ENCODE measurements at regions not wholly inside any gene's neighbourhood (a gene's known extent, or its start where the extent isn't known, plus 50 kb on each side); places are given as distances from the start of the nearest gene placed in this dataset.

DNA sequence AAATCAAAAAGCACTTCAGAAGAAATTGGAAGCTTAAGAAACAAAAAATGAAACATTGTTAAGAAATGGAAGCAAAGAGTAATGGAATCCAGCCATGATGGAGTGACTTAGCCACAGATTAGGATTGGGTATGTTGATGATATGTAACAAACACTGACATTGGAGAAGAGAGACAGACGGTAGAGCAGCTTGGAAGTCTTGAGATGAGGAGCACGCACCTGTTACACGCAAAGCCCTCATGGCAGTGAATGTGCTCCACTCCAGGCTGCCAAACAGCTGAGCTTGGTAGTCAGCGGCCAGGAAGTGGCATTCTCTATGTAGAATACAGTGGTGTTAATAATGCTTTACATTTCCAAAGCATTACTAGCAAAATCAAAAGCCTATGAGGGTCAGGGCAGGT lies 56.9 kb upstream of the GPRIN3 start:
- WGBS = 92% methylated on average over 4 of the region's 4 CpGs
- Histone ChIP-seq H3K4me1 (ENCODE audit: insufficient read depth) (no peaks in the 10 kb centered on the region), H3K27ac (ENCODE audit: low read depth) (no peak overlapping the region), H3K36me3 (ENCODE audit: insufficient read depth) (no peaks in the 10 kb centered on the region), H3K4me3 (ENCODE audit: low read depth, low read length) (no peak overlapping the region)
- DNase-seq (ENCODE audit: extremely low spot score) = no peak

GRCh38 chr4:89363786-89364185 lies 56.2 kb upstream of the GPRIN3 start:
- no peak for DNase-seq (ENCODE audit: extremely low spot score)
- no peaks in the 10 kb centered on the region for H3K36me3 ChIP-seq (ENCODE audit: insufficient read depth)
- WGBS = 89% methylated on average over 7 of the region's 7 CpGs
- H3K4me1 ChIP-seq (ENCODE audit: insufficient read depth) = no peaks in the 10 kb centered on the region
- no peak overlapping the region for H3K4me3 ChIP-seq (ENCODE audit: low read depth, low read length)
- no peak overlapping the region for H3K27ac ChIP-seq (ENCODE audit: low read depth)

- H3K4me1 ChIP-seq (ENCODE audit: insufficient read depth) = no peaks in the 10 kb centered on the region
- no peak overlapping the region for H3K4me3 ChIP-seq (ENCODE audit: low read depth, low read length)
- WGBS = 59% methylated on average over 9 of the region's 9 CpGs
- no peak for DNase-seq (ENCODE audit: extremely low spot score)
- no peaks in the 10 kb centered on the region for H3K36me3 ChIP-seq (ENCODE audit: insufficient read depth)
- no peak overlapping the region for H3K27ac ChIP-seq (ENCODE audit: low read depth)
Observed at GRCh38 chr4:89358935-89359638, 51.5 kb upstream of the GPRIN3 start.

DNA sequence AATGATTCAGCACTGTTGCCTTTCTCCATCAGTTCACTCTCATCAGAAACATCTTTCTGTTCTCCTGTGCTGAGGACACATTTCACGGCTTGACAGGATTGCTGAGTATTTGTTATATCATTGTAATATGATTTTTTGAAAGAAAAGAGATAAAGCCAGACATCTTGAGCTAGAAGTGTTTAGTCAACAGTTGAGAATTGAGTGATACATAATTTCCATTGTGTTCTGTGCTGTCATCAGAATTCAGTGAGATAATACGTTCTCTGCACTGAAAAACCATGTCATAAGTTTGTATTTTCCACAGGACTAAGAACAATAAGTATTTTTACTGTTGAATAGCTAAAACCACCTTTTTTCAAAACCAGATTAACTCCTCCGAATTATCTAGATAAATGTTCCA lies 50.2 kb upstream of the GPRIN3 start:
- H3K4me3 ChIP-seq (ENCODE audit: low read depth, low read length) = no peak overlapping the region
- no peaks in the 10 kb centered on the region for H3K36me3 ChIP-seq (ENCODE audit: insufficient read depth)
- DNase-seq (ENCODE audit: extremely low spot score) = no peak
- no peaks in the 10 kb centered on the region for H3K4me1 ChIP-seq (ENCODE audit: insufficient read depth)
- WGBS = 87% methylated on average over 3 of the region's 3 CpGs
- H3K27ac ChIP-seq (ENCODE audit: low read depth) = no peak overlapping the region

Data from urinary bladder (tissue), 3 donors.